MG63 (cell line): ENCODE measurements at regions not wholly inside any gene's neighbourhood (a gene's known extent, or its start where the extent isn't known, plus 50 kb on each side); places are given as distances from the start of the nearest gene placed in this dataset.

Experiments used
- DNase-seq: peaks from one replicate; pipeline ENCODE4 v3.0.0-alpha.2; 2020
- H3K27me3 ChIP-seq: fragments of 250-450 bp; sonication (Bioruptor Pico); 2 replicates; pipeline ENCODE4 v1.5.1; 2020; ENCODE audit warnings: mild to moderate bottlenecking, moderate library complexity
- H3K36me3 ChIP-seq: fragments of 250-450 bp; sonication (Bioruptor Pico); 2 replicates; pipeline ENCODE4 v1.5.1; 2020; ENCODE audit warnings: mild to moderate bottlenecking, moderate library complexity
- H3K4me3 ChIP-seq: fragments of 250-450 bp; sonication (Bioruptor Pico); 2 replicates; pipeline ENCODE4 v1.5.1; 2020; ENCODE audit warnings: mild to moderate bottlenecking, moderate library complexity
- H3K9me3 ChIP-seq: fragments of 250-450 bp; sonication (Bioruptor Pico); 2 replicates; pipeline ENCODE4 v1.5.1; 2020; ENCODE audit warnings: mild to moderate bottlenecking, moderate library complexity

- DNase-seq = no peak
- Histone ChIP-seq H3K27me3 (no peaks in the 10 kb centered on the region), H3K4me3 (no peak overlapping the region), H3K36me3 (no peaks in the 10 kb centered on the region), H3K9me3 (no peaks in the 10 kb centered on the region)
These were observed 176.7 kb upstream of the ST6GAL2 start for GRCh38 chr2:107062599-107063220.

DNA sequence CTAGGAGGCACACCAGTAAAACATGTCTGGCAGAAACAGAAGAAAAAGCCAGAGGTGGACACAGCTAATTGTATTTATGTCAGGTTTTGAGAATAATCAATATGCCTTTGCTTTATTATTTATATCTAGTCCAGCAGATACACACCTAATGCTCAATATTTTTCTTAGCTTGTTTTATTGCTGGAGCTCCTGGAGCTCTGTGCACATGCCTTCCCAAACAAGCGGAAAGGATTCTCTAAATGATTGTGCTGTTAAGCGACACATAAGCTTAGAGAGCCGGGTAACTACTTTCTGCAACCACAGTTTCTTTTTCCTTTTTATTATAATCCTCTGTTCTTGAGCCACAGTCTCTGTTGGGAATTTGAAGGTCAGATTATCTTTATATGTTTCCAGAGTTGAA, 177.3 kb upstream of the ST6GAL2 start:
- no peaks in the 10 kb centered on the region for H3K9me3 ChIP-seq
- DNase-seq = no peak
- H3K27me3 ChIP-seq = no peaks in the 10 kb centered on the region
- no peak overlapping the region for H3K4me3 ChIP-seq
- H3K36me3 ChIP-seq = no peaks in the 10 kb centered on the region

GRCh38 chr2:107064750-107065149, 178.8 kb upstream of the ST6GAL2 start:
- no peak for DNase-seq
- Histone ChIP-seq H3K4me3 (no peak overlapping the region), H3K9me3 (no peaks in the 10 kb centered on the region), H3K36me3 (no peaks in the 10 kb centered on the region), H3K27me3 (no peaks in the 10 kb centered on the region)

GRCh38 chr2:107068069-107068916, 182.3 kb upstream of the ST6GAL2 start:
- no peaks in the 10 kb centered on the region for H3K36me3 ChIP-seq
- no peak overlapping the region for H3K4me3 ChIP-seq
- no peaks in the 10 kb centered on the region for H3K9me3 ChIP-seq
- DNase-seq = no peak
- no peaks in the 10 kb centered on the region for H3K27me3 ChIP-seq

- Histone ChIP-seq H3K36me3 (no peaks in the 10 kb centered on the region), H3K4me3 (no peak overlapping the region), H3K27me3 (no peaks in the 10 kb centered on the region), H3K9me3 (no peaks in the 10 kb centered on the region)
- DNase-seq = no peak
These were observed 183.9 kb upstream of the ST6GAL2 start for GRCh38 chr2:107069890-107070289.

GRCh38 chr2:107072150-107072940, 186.4 kb upstream of the ST6GAL2 start:
- no peaks in the 10 kb centered on the region for H3K36me3 ChIP-seq
- no peaks in the 10 kb centered on the region for H3K9me3 ChIP-seq
- no peaks in the 10 kb centered on the region for H3K27me3 ChIP-seq
- no peak for DNase-seq
- no peak overlapping the region for H3K4me3 ChIP-seq

- H3K4me3 ChIP-seq = no peak overlapping the region
- H3K36me3 ChIP-seq = no peaks in the 10 kb centered on the region
- H3K27me3 ChIP-seq = no peaks in the 10 kb centered on the region
- no peak for DNase-seq
- no peaks in the 10 kb centered on the region for H3K9me3 ChIP-seq
These were observed 192.6 kb upstream of the ST6GAL2 start for GRCh38 chr2:107078584-107078983.

DNA sequence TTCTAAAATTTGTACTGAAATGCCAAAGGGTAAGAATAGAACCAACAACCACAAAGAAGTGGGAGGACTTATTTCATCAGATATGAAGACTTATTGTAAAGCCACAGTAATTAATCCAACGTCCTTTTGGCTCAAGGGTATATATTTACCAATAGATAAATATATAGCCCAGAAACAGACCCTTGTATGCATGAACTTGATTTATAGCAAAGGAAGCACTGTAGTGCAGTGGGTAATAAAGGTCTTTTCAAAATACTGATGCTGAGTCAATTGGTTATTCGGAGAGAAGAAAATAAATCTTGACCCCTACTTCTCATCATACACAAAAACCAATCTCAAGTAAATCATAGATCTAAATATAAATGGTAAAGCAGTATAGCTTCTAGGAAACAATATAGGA, 200.5 kb upstream of the ST6GAL2 start:
- Histone ChIP-seq H3K4me3 (no peak overlapping the region), H3K36me3 (no peaks in the 10 kb centered on the region), H3K9me3 (no peaks in the 10 kb centered on the region), H3K27me3 (0 out of 2 replicates have a peak, but pooled peaks cover 4% of the 10 kb centered on the region)
- DNase-seq = no peak

DNA sequence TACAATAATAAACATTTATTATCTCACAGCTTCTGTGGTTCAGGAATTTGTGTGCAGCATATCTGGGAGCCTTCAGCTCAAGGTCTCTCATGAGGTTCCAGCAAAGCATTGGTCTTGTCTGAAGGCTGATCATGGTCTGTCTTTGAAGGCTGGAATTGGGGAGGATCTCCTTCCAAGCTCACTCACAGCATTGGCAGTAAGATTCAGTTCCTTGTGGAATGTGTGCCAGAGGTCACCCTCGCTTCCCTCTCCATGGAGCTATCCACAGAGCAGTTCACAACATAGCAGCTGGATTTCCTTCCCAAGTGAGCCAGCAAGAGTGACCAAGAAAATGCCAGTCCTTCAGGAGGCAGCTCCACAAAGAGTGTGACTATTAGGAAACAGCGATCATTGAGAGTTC, 202.2 kb upstream of the ST6GAL2 start:
- Histone ChIP-seq H3K9me3 (no peaks in the 10 kb centered on the region), H3K4me3 (no peak overlapping the region), H3K36me3 (no peaks in the 10 kb centered on the region), H3K27me3 (0 out of 2 replicates have a peak, but pooled peaks cover 4% of the 10 kb centered on the region)
- DNase-seq = peak; percentile 1

- H3K9me3 ChIP-seq = no peaks in the 10 kb centered on the region
- H3K4me3 ChIP-seq = no peak overlapping the region
- H3K27me3 ChIP-seq = no peaks in the 10 kb centered on the region
- no peak for DNase-seq
- no peaks in the 10 kb centered on the region for H3K36me3 ChIP-seq
These were observed 205.3 kb upstream of the ST6GAL2 start for GRCh38 chr2:107091163-107091864.

DNA sequence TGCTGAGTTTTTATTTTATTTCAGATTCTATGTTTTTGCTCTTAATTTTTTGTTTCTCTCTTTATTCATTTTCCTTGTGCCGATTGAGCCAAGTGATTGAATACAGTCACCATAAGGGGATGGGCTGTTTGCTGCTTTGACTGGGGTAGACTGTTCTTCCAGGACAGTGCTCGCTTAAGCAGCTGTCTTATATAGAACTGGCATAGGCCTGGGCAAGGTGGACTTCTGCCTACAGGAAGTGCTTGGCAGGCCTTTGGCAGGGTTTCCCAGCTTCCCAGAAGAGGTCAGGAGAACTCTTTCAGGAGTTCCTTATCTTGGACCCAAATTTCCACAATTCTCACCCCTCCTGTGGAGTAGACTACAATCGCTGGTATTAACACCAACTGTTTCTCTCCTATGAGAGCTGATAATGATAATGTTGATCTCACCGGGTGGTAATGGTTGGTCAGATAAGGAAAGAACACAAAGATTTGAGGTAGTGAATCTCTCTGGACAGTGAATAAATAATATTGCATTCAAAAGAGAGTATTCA, 207.5 kb upstream of the ST6GAL2 start:
- Histone ChIP-seq H3K27me3 (no peaks in the 10 kb centered on the region), H3K4me3 (no peak overlapping the region), H3K36me3 (no peaks in the 10 kb centered on the region), H3K9me3 (no peaks in the 10 kb centered on the region)
- DNase-seq = no peak

GRCh38 chr2:107094450-107094986, 208.6 kb upstream of the ST6GAL2 start:
- Histone ChIP-seq H3K4me3 (no peak overlapping the region), H3K27me3 (no peaks in the 10 kb centered on the region), H3K36me3 (no peaks in the 10 kb centered on the region), H3K9me3 (no peaks in the 10 kb centered on the region)
- DNase-seq = no peak

GRCh38 chr2:107102176-107102575, 216.2 kb upstream of the ST6GAL2 start:
- no peaks in the 10 kb centered on the region for H3K36me3 ChIP-seq
- no peak overlapping the region for H3K4me3 ChIP-seq
- H3K9me3 ChIP-seq = no peaks in the 10 kb centered on the region
- DNase-seq = no peak
- H3K27me3 ChIP-seq = no peaks in the 10 kb centered on the region

GRCh38 chr2:107107351-107107750, 221.4 kb upstream of the ST6GAL2 start:
- Histone ChIP-seq H3K27me3 (no peaks in the 10 kb centered on the region), H3K36me3 (no peaks in the 10 kb centered on the region), H3K4me3 (no peak overlapping the region), H3K9me3 (no peaks in the 10 kb centered on the region)
- no peak for DNase-seq

GRCh38 chr2:107108556-107108955, 222.6 kb upstream of the ST6GAL2 start:
- H3K9me3 ChIP-seq = no peaks in the 10 kb centered on the region
- H3K36me3 ChIP-seq = no peaks in the 10 kb centered on the region
- H3K4me3 ChIP-seq = no peak overlapping the region
- no peaks in the 10 kb centered on the region for H3K27me3 ChIP-seq
- no peak for DNase-seq

DNA sequence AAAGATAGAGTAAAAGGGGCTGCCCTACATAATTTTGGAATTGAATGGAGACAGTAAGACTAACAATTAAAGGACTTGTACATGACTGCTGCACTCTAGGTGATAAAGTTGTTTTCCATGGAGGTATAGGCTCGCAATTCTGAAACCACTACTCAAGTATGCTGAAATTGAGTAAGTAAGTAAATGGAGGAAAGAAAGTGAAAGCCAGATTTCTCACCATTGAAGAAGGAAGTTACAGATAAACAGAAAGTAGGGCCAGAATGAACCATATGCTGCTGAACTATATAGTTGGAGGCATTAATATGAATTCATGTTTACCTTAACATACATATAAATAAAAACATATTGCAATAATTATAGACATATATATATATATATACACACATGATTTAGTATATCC, 225.7 kb upstream of the ST6GAL2 start:
- H3K4me3 ChIP-seq = no peak overlapping the region
- H3K36me3 ChIP-seq = no peaks in the 10 kb centered on the region
- DNase-seq = no peak
- no peaks in the 10 kb centered on the region for H3K9me3 ChIP-seq
- no peaks in the 10 kb centered on the region for H3K27me3 ChIP-seq
